HG02678 (cell line): ENCODE measurements at regions not wholly inside any gene's neighbourhood (a gene's known extent, or its start where the extent isn't known, plus 50 kb on each side); places are given as distances from the start of the nearest gene placed in this dataset.
"Not testable (repeated sequence)": the region's sequence is repeated elsewhere in the genome, so short reads cannot be mapped to it uniquely, and the experiment has no call there.

Source experiments
- ATAC-seq: cut with Tn5 transposase; IDR thresholded peaks from one replicate; pipeline ENCODE4 v1.9.1; 2021; ENCODE audit warnings: mild to moderate bottlenecking, moderate library complexity; ENCODE audit not compliant: unreplicated experiment

GRCh38 chr18:2144811-2145210, 426.5 kb downstream of the METTL4 start:
- no peak for ATAC-seq

GRCh38 chr18:2146092-2146491, 425.2 kb downstream of the METTL4 start:
- no peak for ATAC-seq

- ATAC-seq: no peak
These were observed 424.6 kb downstream of the METTL4 start for GRCh38 chr18:2146754-2147153.

GRCh38 chr18:2147476-2148230, 423.7 kb downstream of the METTL4 start:
- ATAC-seq: no peak

- ATAC-seq: no peak
These were observed 422.5 kb downstream of the METTL4 start for GRCh38 chr18:2148823-2149222.

GRCh38 chr18:2150566-2150965, 420.7 kb downstream of the METTL4 start:
- ATAC-seq: no peak

GRCh38 chr18:2154278-2154677, 417.0 kb downstream of the METTL4 start:
- no peak for ATAC-seq

GRCh38 chr18:2164644-2165550, 406.4 kb downstream of the METTL4 start:
- ATAC-seq: no peak

- ATAC-seq: not testable (repeated sequence)
These were observed 404.4 kb downstream of the METTL4 start for GRCh38 chr18:2166876-2167275.

- no peak for ATAC-seq
These were observed 403.3 kb downstream of the METTL4 start for GRCh38 chr18:2168022-2168421.

GRCh38 chr18:2169656-2170055, 401.6 kb downstream of the METTL4 start:
- ATAC-seq: no peak

- no peak for ATAC-seq
These were observed 399.3 kb downstream of the METTL4 start for GRCh38 chr18:2171840-2172625.

GRCh38 chr18:2172881-2173280, 398.4 kb downstream of the METTL4 start:
- ATAC-seq: no peak

GRCh38 chr18:2173486-2173885, 397.8 kb downstream of the METTL4 start:
- ATAC-seq: no peak

GRCh38 chr18:2178036-2178435, 393.3 kb downstream of the METTL4 start:
- ATAC-seq: no peak

GRCh38 chr18:2179498-2180183, 391.7 kb downstream of the METTL4 start:
- ATAC-seq: no peak

GRCh38 chr18:2180586-2180985, 390.7 kb downstream of the METTL4 start:
- ATAC-seq: no peak

GRCh38 chr18:2183432-2183831, 387.9 kb downstream of the METTL4 start:
- no peak for ATAC-seq

GRCh38 chr18:2186967-2187366, 384.3 kb downstream of the METTL4 start:
- no peak for ATAC-seq

GRCh38 chr18:2188258-2188657, 383.0 kb downstream of the METTL4 start:
- ATAC-seq: no peak
